Keratinocyte (primary cell): ENCODE measurements at regions not wholly inside any gene's neighbourhood (a gene's known extent, or its start where the extent isn't known, plus 50 kb on each side); places are given as distances from the start of the nearest gene placed in this dataset.

Source experiments
- CTCF ChIP-seq, 3 experiments: IDR thresholded peaks in 1 of 3; conservative IDR thresholded peaks in 1 of 3; optimal IDR thresholded peaks in 1 of 3; 2 replicates in 2 of 3; 3 replicates in 1 of 3; pipeline versions ENCODE3 to v1.5.1; 2011; ENCODE audit warnings: low read length in 3 of 3, mild to moderate bottlenecking in 3 of 3, moderate library complexity in 2 of 3, control low read depth in 1 of 3, inconsistent platforms in 1 of 3; ENCODE audit not compliant: insufficient read depth in 2 of 3; ENCODE audit errors: extremely low read depth in 1 of 3
- EZH2 ChIP-seq: IDR thresholded peaks from one replicate; pipeline ENCODE4 v1.6.1; 2012; ENCODE audit warnings: inconsistent platforms, mild to moderate bottlenecking, low read length, moderate library complexity

GRCh38 chr5:124889486-124889825, 143.0 kb upstream of the ZNF608 start:
- TF ChIP-seq CTCF (optimal IDR thresholded peaks at IDR 0.05 in 1 of 3, IDR thresholded peaks at IDR 0.05 in 1 of 3, conservative IDR thresholded peaks at IDR 0.05 in 1 of 3; ENCODE audit: extremely low read depth in 1 of 3, insufficient read depth in 2 of 3, low read length in 3 of 3) (no peak), EZH2 (no peak)
